HepG2 (cell line): ENCODE measurements at regions not wholly inside any gene's neighbourhood (a gene's known extent, or its start where the extent isn't known, plus 50 kb on each side); places are given as distances from the start of the nearest gene placed in this dataset.

Experiments used
- ATAC-seq: fragments of 200-7000 bp; cut with Tn5 transposase; 3 replicates; pipeline ENCODE4 v1.9.1; 2020; ENCODE audit warnings: mild to moderate bottlenecking, moderate library complexity
- BruUV-seq: library from RNA; stranded (reverse); fragments of 400-500 nt; replicated peaks from 2 replicates; lab custom pipeline; 2021; lab: Mats Ljungman, UMichigan
- CTCF ChIA-PET: fragments of 300-600 bp; formaldehyde crosslinking; extraction: SDS; loops from one replicate; lab custom pipeline; 2021; ENCODE audit warnings: low total read pairs, inconsistent platforms, low intra/inter-chr PET ratio; lab: Yijun Ruan, JAX
- POLR2A ChIA-PET: fragments of 350-600 bp; sonication (Branson Sonifier 250); formaldehyde crosslinking; loops from one replicate; lab custom pipeline; 2020; ENCODE audit warnings: antibody characterized with exemption, inconsistent platforms; lab: Yijun Ruan, JAX
- DNase-seq: peaks from one replicate; pipeline ENCODE4 v3.0.0-alpha.2; 2015; ENCODE audit warnings: low spot score
- FAIRE-seq: peaks from 3 replicates; lab custom pipeline; 2011; peaks lifted over from hg19 to GRCh38; lab: Jason Lieb, UNC
- H2AFZ ChIP-seq: one replicate; pipeline ENCODE4 v1.6.1; 2011; ENCODE audit warnings: low read length, inconsistent platforms
- H3K27ac ChIP-seq: fragments of 300-600 bp; 3 replicates; pipeline ENCODE4 v1.8.0; 2011; ENCODE audit warnings: mixed run types, mild to moderate bottlenecking, mixed read lengths, low read length, inconsistent platforms; ENCODE audit not compliant: insufficient read depth; ENCODE audit errors: extremely low read length
- H3K27me3 ChIP-seq, 2 experiments: fragments of 200-600 bp in 1 of 2; 2 replicates in 1 of 2; 3 replicates in 1 of 2; pipeline versions ENCODE4 v1.6.0 to v1.8.0; 2011; ENCODE audit warnings: low read length in 2 of 2, mild to moderate bottlenecking in 2 of 2, moderate library complexity in 2 of 2, inconsistent platforms in 1 of 2; ENCODE audit not compliant: insufficient read depth in 2 of 2, control insufficient read depth in 1 of 2
- H3K36me3 ChIP-seq, 2 experiments: fragments of 200-600 bp in 1 of 2; replicated peaks in 1 of 2; 2 replicates in 1 of 2; 3 replicates in 1 of 2; pipeline versions ENCODE4 v1.5.1 to v1.8.0; 2011; ENCODE audit warnings: low read length in 2 of 2, inconsistent platforms in 1 of 2; ENCODE audit not compliant: insufficient read depth in 2 of 2, control insufficient read depth in 1 of 2
- H3K4me1 ChIP-seq: 2 replicates; pipeline ENCODE4 v1.5.1; 2012; ENCODE audit warnings: low read length, inconsistent platforms; ENCODE audit not compliant: insufficient read depth
- H3K4me2 ChIP-seq: 2 replicates; pipeline ENCODE4 v1.6.0; 2011; ENCODE audit warnings: low read depth, low read length, inconsistent platforms
- H3K4me3 ChIP-seq, 3 experiments: fragments of 200-600 bp in 1 of 3; sonication (generic), shearing (Covaris generic) in 1 of 3; replicated peaks in 1 of 3; 2 replicates each; pipeline ENCODE4 v1.5.1; 2011 to 2016; ENCODE audit warnings: low read length in 3 of 3, inconsistent platforms in 2 of 3, low read depth in 2 of 3, mild to moderate bottlenecking in 2 of 3, control low read depth in 1 of 3, mixed read lengths in 1 of 3; ENCODE audit not compliant: insufficient read depth in 1 of 3
- H3K79me2 ChIP-seq: one replicate; pipeline ENCODE4 v1.6.1; 2011; ENCODE audit warnings: low read length, inconsistent platforms; ENCODE audit not compliant: insufficient read depth
- H3K9ac ChIP-seq: 2 replicates; pipeline ENCODE4 v1.6.0; 2011; ENCODE audit warnings: mild to moderate bottlenecking, low read depth, low read length, inconsistent platforms; ENCODE audit not compliant: insufficient read depth
- H3K9me3 ChIP-seq: 2 replicates; pipeline ENCODE4 v1.5.1; 2012; ENCODE audit warnings: mild to moderate bottlenecking, low read length
- H4K20me1 ChIP-seq: 2 replicates; pipeline ENCODE4 v1.6.0; 2011; ENCODE audit warnings: inconsistent platforms, mild to moderate bottlenecking, low read length, moderate library complexity; ENCODE audit not compliant: insufficient read depth
- MLX ChIP-seq: IDR thresholded peaks from 2 replicates; pipeline ENCODE4 v1.6.1; 2016
- RELA ChIP-seq: sonication (generic); formaldehyde crosslinking; IDR thresholded peaks from 2 replicates; pipeline ENCODE4 v1.4.0; 2020; ENCODE audit warnings: missing genetic modification reagents
- ZBTB8A ChIP-seq: sonication (generic); formaldehyde crosslinking; IDR thresholded peaks from 2 replicates; pipeline ENCODE4 v1.4.0; 2020; ENCODE audit warnings: mild to moderate bottlenecking, low read depth, missing genetic modification reagents, borderline replicate concordance
- ZFP41 ChIP-seq: sonication (generic); formaldehyde crosslinking; IDR thresholded peaks from 2 replicates; pipeline ENCODE4 v1.4.0; 2020; ENCODE audit warnings: mild to moderate bottlenecking, missing genetic modification reagents, borderline replicate concordance
- ZKSCAN1 ChIP-seq: fragments of 150-350 bp; IDR thresholded peaks from 2 replicates; pipeline ENCODE4 v1.6.1; 2014; ENCODE audit warnings: low read length
- ZNF468 ChIP-seq: sonication (generic); formaldehyde crosslinking; IDR thresholded peaks from 2 replicates; pipeline ENCODE4 v1.8.0; 2022; ENCODE audit warnings: mild to moderate bottlenecking, moderate library complexity, missing genetic modification reagents
- ZNF512B ChIP-seq: sonication (generic); formaldehyde crosslinking; IDR thresholded peaks from 2 replicates; pipeline ENCODE4 v1.5.1; 2020; ENCODE audit warnings: missing genetic modification reagents, mild to moderate bottlenecking, borderline replicate concordance
- ZUFSP ChIP-seq: sonication (generic); formaldehyde crosslinking; IDR thresholded peaks from 2 replicates; pipeline ENCODE4 v1.9.0; 2021; ENCODE audit warnings: missing genetic modification reagents, mild to moderate bottlenecking, borderline replicate concordance
- WGBS: methylation state at CpG from one replicate; pipeline ENCODE4 v1.1.6; 2017; ENCODE audit warnings: low lambda C conversion rate; 5-methylcytosine and 5-hydroxymethylcytosine counted together
- in situ Hi-C: cut with HindIII; loops from 2 replicates; pipeline ENCODE4 v1.10.0; 2017; ENCODE audit warnings: low pct_unique_long_range_greater_than_20kb; ENCODE audit not compliant: extremely low pct_ligation_motif_present
- intact Hi-C: fragments of 100-400 bp; cut with micrococcal nuclease; formaldehyde crosslinking; loops from one replicate; pipeline ENCODE4 v1.10.0; 2022; ENCODE audit not compliant: unreplicated experiment
- TF ChIP-seq, protein P1 (sequence below): sonication (generic); formaldehyde crosslinking; IDR thresholded peaks from 2 replicates; pipeline ENCODE4 v1.5.0; 2020; ENCODE audit warnings: missing genetic modification reagents

DNA sequence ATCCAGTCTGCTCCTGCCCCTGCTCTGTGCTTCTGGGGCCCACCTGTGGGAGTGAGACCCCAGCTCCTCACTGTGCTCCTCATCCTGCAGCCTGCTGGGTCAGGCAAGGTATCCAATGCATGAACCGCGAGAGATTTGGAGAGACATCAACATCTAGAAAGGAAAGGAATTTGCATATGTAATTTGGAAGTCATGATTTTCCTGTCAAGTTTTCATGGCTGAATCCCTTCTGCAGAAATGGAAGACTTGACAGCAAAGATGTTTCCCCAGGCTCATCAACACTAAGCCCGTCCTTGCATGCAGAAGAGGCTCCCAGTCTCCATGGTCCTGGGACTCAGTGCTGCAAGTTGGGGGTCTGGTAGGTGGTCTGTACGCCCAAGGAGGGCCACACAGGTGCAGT lies 176.9 kb upstream of the GRB10 start:
- no peak overlapping the region for H3K4me3 ChIP-seq
- H3K9ac ChIP-seq: no peak overlapping the region
- no peak overlapping the region for H3K4me2 ChIP-seq
- ChIA-PET CTCF (no interaction called here), POLR2A (no interaction called here)
- H3K27ac ChIP-seq: no peak overlapping the region
- H3K27me3 ChIP-seq: no peaks in the 10 kb centered on the region
- DNase-seq: no peak
- H3K9me3 ChIP-seq: no peaks in the 10 kb centered on the region
- in situ Hi-C loops (no loop called here), intact Hi-C loops (no loop called here)
- H3K4me1 ChIP-seq: peaks cover 25% of the 10 kb centered on the region
- H2AFZ ChIP-seq: no peak overlapping the region
- no peaks in the 10 kb centered on the region for H4K20me1 ChIP-seq
- no peak for ATAC-seq
- FAIRE-seq: no peak
- WGBS: 13% methylated on average over 2 of the region's 4 CpGs
- H3K79me2 ChIP-seq: no peaks in the 10 kb centered on the region
- BruUV-seq: no TSS peak
- no peaks in the 10 kb centered on the region for H3K36me3 ChIP-seq
- TF ChIP-seq MLX (CRISPR knock-in tag): no peak
- no peak for TF ChIP-seq RELA (CRISPR knock-in tag)
- TF ChIP-seq, protein P1, sequence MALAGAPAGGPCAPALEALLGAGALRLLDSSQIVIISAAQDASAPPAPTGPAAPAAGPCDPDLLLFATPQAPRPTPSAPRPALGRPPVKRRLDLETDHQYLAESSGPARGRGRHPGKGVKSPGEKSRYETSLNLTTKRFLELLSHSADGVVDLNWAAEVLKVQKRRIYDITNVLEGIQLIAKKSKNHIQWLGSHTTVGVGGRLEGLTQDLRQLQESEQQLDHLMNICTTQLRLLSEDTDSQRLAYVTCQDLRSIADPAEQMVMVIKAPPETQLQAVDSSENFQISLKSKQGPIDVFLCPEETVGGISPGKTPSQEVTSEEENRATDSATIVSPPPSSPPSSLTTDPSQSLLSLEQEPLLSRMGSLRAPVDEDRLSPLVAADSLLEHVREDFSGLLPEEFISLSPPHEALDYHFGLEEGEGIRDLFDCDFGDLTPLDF: no peak
- no peak for TF ChIP-seq ZKSCAN1
- no peak for TF ChIP-seq ZUFSP (CRISPR knock-in tag)
- TF ChIP-seq ZBTB8A (CRISPR knock-in tag): no peak
- no peak for TF ChIP-seq ZNF468
- TF ChIP-seq ZNF512B (CRISPR knock-in tag): no peak
- TF ChIP-seq ZFP41 (CRISPR knock-in tag): no peak
